ENCODE measurements at regions not wholly inside any gene's neighbourhood (a gene's known extent, or its start where the extent isn't known, plus 50 kb on each side); places are given as distances from the start of the nearest gene placed in this dataset.
"Not testable (repeated sequence)": the region's sequence is repeated elsewhere in the genome, so short reads cannot be mapped to it uniquely, and the experiment has no call there.

GRCh38 chr1:147071142-147071541, 101.1 kb downstream of the PRKAB2 start:
- FAIRE-seq, result no peak
- no peaks in the 10 kb centered on the region for H3K79me2 ChIP-seq (ENCODE audit: control insufficient read depth, insufficient read depth, low read length)
- BruUV-seq (replicated peaks), result no TSS peak
- H3K27me3 ChIP-seq (ENCODE audit: control insufficient read depth in 2 of 2, insufficient read depth in 2 of 2, low read length in 2 of 2), result peaks cover 34 to 36% of the 10 kb centered on the region in 2 experiments
- no peaks in the 10 kb centered on the region for H3K36me3 ChIP-seq (ENCODE audit: control insufficient read depth in 2 of 2, extremely low read depth in 1 of 2, insufficient read depth in 2 of 2, low read length in 2 of 2)
- no peak overlapping the region for H3K4me3 ChIP-seq (replicated peaks in 1 of 3; ENCODE audit: insufficient read depth in 1 of 3, low read depth in 1 of 3, low read length in 3 of 3)
- H2AFZ ChIP-seq (ENCODE audit: low read depth, low read length), result no peak overlapping the region
- no peaks in the 10 kb centered on the region for H3K9me3 ChIP-seq (replicated peaks; ENCODE audit: control insufficient read depth, insufficient read depth, low read length)
- no peak for DNase-seq (ENCODE audit: low read depth, low spot score)
- intact Hi-C loops (cut with micrococcal nuclease) (loop anchor here (5.0 kb wide), 1 partner anchor 44 kb away; no protein-coding TSS in a partner anchor), dilution Hi-C loops (cut with MboI; ENCODE audit: extremely low pct_ligation_motif_present, low sequenced_read_pairs) (no loop called here)
- H3K9me1 ChIP-seq (replicated peaks; ENCODE audit: control insufficient read depth, extremely low read depth, insufficient read depth, low read length), result no peaks in the 10 kb centered on the region
- TF ChIP-seq MAX (IDR thresholded peaks at IDR 0.05; ENCODE audit: insufficient read depth, insufficient read length), result no peak
- H3K4me2 ChIP-seq (ENCODE audit: insufficient read depth, low read length), result no peak overlapping the region
- POLR2A ChIA-PET, result no interaction called here
- no peak overlapping the region for H3K27ac ChIP-seq (ENCODE audit: insufficient read depth, low read depth, low read length)
- H3K4me1 ChIP-seq (ENCODE audit: control insufficient read depth, extremely low read depth, insufficient read depth, low read length), result no peaks in the 10 kb centered on the region
- no peak overlapping the region for H3K9ac ChIP-seq (replicated peaks; ENCODE audit: extremely low read depth, insufficient read depth, low read length)
- no peaks in the 10 kb centered on the region for H4K20me1 ChIP-seq (replicated peaks; ENCODE audit: control insufficient read depth, extremely low read depth, insufficient read depth, low read length)
- CTCF ChIA-PET, result no interaction called here

- no TSS peak for BruUV-seq (replicated peaks)
- CTCF ChIA-PET, result no interaction called here
- intact Hi-C loops (cut with micrococcal nuclease), result no loop called here
- FAIRE-seq (no peak), DNase-seq (ENCODE audit: low read depth, low spot score) (no peak)
- no peak for TF ChIP-seq POLR2AphosphoS5 (IDR thresholded peaks at IDR 0.05; ENCODE audit: insufficient read depth, low read depth, low read length)
- TF ChIP-seq MAX (IDR thresholded peaks at IDR 0.05; ENCODE audit: insufficient read depth, insufficient read length), result no peak
- TF ChIP-seq POLR2A (IDR thresholded peaks at IDR 0.05; ENCODE audit: low read depth, low read length), result no peak
- no peak for TF ChIP-seq GATA2 (IDR thresholded peaks at IDR 0.05; ENCODE audit: insufficient read depth, insufficient read length, low read depth, low read length)
- no peak for TF ChIP-seq CTCF (IDR thresholded peaks at IDR 0.05; ENCODE audit: extremely low read depth in 1 of 2, insufficient read depth in 1 of 2, low read depth in 1 of 2, low read length in 2 of 2)
- no peak for TF ChIP-seq MYC (IDR thresholded peaks at IDR 0.05; ENCODE audit: low read depth, low read length)
- TF ChIP-seq FOS (IDR thresholded peaks at IDR 0.05; ENCODE audit: borderline replicate concordance, insufficient read depth, low read length), result no peak
- TF ChIP-seq JUN (IDR thresholded peaks at IDR 0.05; ENCODE audit: borderline replicate concordance, insufficient read depth, insufficient read length, low read depth), result no peak
- no peaks in the 10 kb centered on the region for H3K4me1 ChIP-seq (ENCODE audit: control insufficient read depth, extremely low read depth, insufficient read depth, low read length)
- POLR2A ChIA-PET, result no interaction called here
- no peaks in the 10 kb centered on the region for H3K9me3 ChIP-seq (replicated peaks; ENCODE audit: control insufficient read depth, insufficient read depth, low read length)
- dilution Hi-C loops (cut with MboI; ENCODE audit: extremely low pct_ligation_motif_present, low sequenced_read_pairs), result no loop called here
- H3K79me2 ChIP-seq (ENCODE audit: control insufficient read depth, insufficient read depth, low read length), result no peaks in the 10 kb centered on the region
- no peak overlapping the region for H3K27ac ChIP-seq (ENCODE audit: insufficient read depth, low read depth, low read length)
- H3K4me3 ChIP-seq (replicated peaks in 1 of 3; ENCODE audit: insufficient read depth in 1 of 3, low read depth in 1 of 3, low read length in 3 of 3), result no peak overlapping the region
- H4K20me1 ChIP-seq (replicated peaks; ENCODE audit: control insufficient read depth, extremely low read depth, insufficient read depth, low read length), result no peaks in the 10 kb centered on the region
- no peaks in the 10 kb centered on the region for H3K9me1 ChIP-seq (replicated peaks; ENCODE audit: control insufficient read depth, extremely low read depth, insufficient read depth, low read length)
- no peak overlapping the region for H3K4me2 ChIP-seq (ENCODE audit: insufficient read depth, low read length)
- H3K9ac ChIP-seq (replicated peaks; ENCODE audit: extremely low read depth, insufficient read depth, low read length), result no peak overlapping the region
- H3K27me3 ChIP-seq (ENCODE audit: control insufficient read depth in 2 of 2, insufficient read depth in 2 of 2, low read length in 2 of 2), result no peaks in the 10 kb centered on the region
- H2AFZ ChIP-seq (ENCODE audit: low read depth, low read length), result no peak overlapping the region
- H3K36me3 ChIP-seq (ENCODE audit: control insufficient read depth in 2 of 2, extremely low read depth in 1 of 2, insufficient read depth in 2 of 2, low read length in 2 of 2), result no peaks in the 10 kb centered on the region
Measured at GRCh38 chr1:147062956-147063355, 109.3 kb downstream of the PRKAB2 start.

- H3K4me1 ChIP-seq (ENCODE audit: control insufficient read depth, extremely low read depth, insufficient read depth, low read length); dilution Hi-C loops (cut with MboI; ENCODE audit: extremely low pct_ligation_motif_present, low sequenced_read_pairs); H3K9me3 ChIP-seq (replicated peaks; ENCODE audit: control insufficient read depth, insufficient read depth, low read length); H2AFZ ChIP-seq (ENCODE audit: low read depth, low read length); H4K20me1 ChIP-seq (replicated peaks; ENCODE audit: control insufficient read depth, extremely low read depth, insufficient read depth, low read length); H3K27ac ChIP-seq (ENCODE audit: insufficient read depth, low read depth, low read length); FAIRE-seq; H3K36me3 ChIP-seq (ENCODE audit: control insufficient read depth in 2 of 2, extremely low read depth in 1 of 2, insufficient read depth in 2 of 2, low read length in 2 of 2); H3K4me3 ChIP-seq (replicated peaks in 1 of 3; ENCODE audit: insufficient read depth in 1 of 3, low read depth in 1 of 3, low read length in 3 of 3); H3K9ac ChIP-seq (replicated peaks; ENCODE audit: extremely low read depth, insufficient read depth, low read length); BruUV-seq (replicated peaks); H3K4me2 ChIP-seq (ENCODE audit: insufficient read depth, low read length); H3K27me3 ChIP-seq (ENCODE audit: control insufficient read depth in 2 of 2, insufficient read depth in 2 of 2, low read length in 2 of 2); CTCF ChIA-PET; H3K79me2 ChIP-seq (ENCODE audit: control insufficient read depth, insufficient read depth, low read length); POLR2A ChIA-PET; DNase-seq (ENCODE audit: low read depth, low spot score); intact Hi-C loops (cut with micrococcal nuclease); H3K9me1 ChIP-seq (replicated peaks; ENCODE audit: control insufficient read depth, extremely low read depth, insufficient read depth, low read length): not testable (repeated sequence)
Measured at GRCh38 chr1:147061880-147062279, 110.4 kb downstream of the PRKAB2 start.
